HG03135 (cell line): ENCODE measurements at regions not wholly inside any gene's neighbourhood (a gene's known extent, or its start where the extent isn't known, plus 50 kb on each side); places are given as distances from the start of the nearest gene placed in this dataset.

ENCODE experiments used
- ATAC-seq: cut with Tn5 transposase; IDR thresholded peaks from one replicate; pipeline ENCODE4 v1.9.1; 2021; ENCODE audit warnings: mild to moderate bottlenecking, moderate library complexity; ENCODE audit not compliant: unreplicated experiment

DNA sequence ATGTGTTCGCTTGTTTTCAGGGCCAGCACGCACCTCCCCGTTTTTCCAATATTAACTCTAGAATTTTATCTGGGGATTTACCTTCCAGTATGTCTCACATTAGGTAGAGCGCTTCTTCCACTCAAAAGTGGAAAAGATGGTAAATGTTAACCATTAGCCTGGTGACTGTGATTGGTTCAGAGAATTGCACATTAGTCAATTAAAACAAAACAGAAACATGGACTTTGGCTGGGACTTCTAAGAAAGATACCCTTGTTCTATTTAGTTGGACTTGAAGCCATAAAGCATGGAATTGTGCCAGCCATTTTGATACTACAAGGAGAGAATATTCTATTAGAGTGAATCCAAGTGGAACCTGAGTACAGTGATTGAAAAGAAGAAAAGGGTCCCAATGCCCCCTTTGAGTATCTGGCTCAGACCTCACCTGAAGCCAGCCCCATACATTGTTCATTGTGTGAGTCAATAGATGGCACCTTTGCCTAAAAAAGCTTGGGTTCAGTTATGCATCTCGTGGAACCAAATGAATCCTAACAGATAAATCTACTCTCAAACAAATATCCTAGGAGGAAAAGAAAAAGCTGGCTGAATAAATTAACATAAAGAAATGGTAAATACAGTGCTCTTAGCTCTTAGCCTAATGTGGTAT is 354.3 kb downstream of the IRS1 start:
- ATAC-seq, result no peak

GRCh38 chr2:226443112-226443511 is 356.5 kb downstream of the IRS1 start:
- ATAC-seq, result no peak

DNA sequence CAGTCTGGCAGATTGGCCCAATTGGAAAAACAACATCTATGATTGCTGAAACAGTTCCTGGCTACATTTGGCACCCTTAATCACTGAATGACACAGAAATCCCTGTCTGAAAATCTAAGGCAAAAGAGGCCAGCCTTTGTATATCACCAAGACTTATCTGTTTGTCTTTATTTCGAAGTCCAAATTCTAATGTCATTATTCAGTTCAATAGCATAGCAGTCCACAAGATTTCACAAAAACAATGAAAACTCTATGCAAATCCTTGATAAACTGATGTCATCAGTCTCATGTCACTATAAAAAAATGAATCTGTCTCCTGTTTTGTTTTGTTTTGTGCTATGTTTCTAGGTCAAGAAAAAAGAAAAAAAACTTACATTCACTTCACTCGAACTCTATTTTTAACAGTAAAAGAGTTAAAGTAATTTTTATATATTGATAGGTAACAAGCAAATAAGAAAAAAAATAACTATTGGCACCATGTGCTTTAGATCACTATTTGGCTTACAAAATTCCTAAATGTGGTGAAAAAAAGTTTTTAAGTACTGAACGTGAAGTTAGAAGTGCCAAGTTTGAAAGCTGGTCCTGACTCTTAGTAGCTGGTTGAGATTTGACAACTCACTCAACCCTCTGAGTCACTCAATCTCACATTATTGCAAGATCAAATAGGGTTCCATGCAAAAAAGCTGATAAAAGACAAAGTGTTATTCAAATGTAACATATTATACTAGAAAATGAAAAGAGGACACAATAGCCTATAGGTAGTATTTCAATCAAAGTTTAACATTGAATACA is 359.3 kb downstream of the IRS1 start:
- no peak for ATAC-seq

GRCh38 chr2:226439337-226439736 is 360.3 kb downstream of the IRS1 start:
- no peak for ATAC-seq

- ATAC-seq, result no peak
These were observed 364.5 kb downstream of the IRS1 start for GRCh38 chr2:226435146-226435545.

DNA sequence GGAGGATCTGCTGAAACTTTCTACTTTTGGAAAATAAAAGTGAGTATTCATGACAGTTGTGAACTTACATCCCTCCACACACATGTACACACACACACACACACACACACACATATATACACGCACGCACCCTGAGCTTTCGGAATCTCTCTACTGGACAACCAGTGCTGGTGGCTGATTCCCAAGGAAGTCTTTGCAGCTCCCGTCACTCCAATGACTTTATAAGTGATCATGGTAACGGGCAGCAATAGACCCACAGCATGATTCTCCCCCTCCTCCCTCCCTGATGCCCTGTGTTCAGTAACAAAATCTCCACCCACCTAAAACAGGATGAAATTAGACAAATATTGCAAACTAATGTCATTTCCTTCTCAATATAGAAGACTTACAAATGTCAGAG is 364.9 kb downstream of the IRS1 start:
- no peak for ATAC-seq

DNA sequence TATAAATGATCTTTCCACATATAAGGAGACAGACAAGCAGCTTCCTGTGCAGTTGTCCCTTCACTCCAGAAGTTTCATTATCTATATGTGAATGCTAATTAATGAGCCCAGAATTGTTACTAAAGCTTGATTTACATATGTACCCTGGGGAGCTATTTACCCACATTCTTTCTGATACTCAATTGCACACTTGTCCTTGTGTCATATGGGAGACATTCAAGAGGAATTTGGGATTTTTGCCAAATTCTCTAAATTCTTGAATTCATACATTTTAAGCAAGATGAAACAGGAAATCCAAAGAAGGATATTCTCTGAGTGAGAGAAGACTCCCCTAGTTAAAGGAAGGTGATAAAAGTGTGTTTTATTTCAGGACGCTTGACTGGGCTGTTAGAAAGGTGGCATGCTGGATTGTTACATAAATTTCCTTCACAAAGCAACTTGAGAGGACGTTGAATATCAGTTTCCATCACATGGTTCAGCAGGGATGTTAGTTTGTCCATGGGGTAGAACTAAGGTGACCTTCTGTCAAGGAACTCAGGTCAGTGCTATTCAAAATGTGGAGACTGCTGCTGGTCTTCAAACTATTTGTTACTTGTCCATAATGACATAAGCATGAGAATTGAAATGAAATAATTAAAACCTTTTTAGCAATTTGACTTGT is 368.2 kb downstream of the IRS1 start:
- ATAC-seq, result no peak

- no peak for ATAC-seq
These were observed 370.1 kb downstream of the IRS1 start for GRCh38 chr2:226429476-226429875.

- no peak for ATAC-seq
These were observed 371.9 kb downstream of the IRS1 start for GRCh38 chr2:226427538-226428307.

DNA sequence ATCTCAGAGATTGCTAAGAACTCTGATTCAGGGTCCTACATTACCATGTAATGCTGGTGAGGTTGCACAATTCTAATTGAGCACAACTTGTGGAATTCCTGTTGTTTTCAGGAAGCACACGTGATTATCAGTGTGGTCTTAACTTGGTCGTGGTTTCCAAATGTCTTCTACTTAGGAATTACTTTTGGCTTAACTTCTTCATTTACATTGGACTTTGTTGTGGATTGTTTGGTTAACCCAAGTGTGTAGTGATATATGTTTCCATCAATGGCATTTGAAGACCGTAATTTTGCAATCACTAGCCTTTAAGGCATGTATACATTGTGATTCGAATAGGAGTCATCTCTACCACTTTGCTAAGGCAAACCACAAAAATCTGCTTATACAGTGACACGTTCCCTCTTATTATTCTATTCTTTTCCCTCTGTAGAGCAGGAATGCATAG is 373.3 kb downstream of the IRS1 start:
- no peak for ATAC-seq

DNA sequence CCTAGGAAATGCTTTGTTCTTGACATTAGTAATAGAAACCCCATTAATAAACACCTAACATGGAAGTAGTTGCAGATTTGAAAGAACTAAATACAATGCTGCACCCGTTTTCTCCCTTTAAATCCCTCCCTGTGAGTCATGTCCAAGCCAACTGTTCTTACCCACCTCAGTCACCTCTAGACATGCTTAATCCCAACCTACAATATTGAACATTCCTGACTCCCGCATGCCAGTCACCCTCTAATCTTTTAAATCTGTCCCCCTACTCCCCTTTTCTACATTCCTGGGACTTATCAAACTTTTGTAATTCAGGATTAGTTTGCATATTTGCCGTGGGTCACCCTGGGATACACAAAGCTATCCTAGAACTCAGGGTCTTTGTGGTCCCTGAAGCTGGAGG is 374.6 kb downstream of the IRS1 start:
- ATAC-seq, result no peak

DNA sequence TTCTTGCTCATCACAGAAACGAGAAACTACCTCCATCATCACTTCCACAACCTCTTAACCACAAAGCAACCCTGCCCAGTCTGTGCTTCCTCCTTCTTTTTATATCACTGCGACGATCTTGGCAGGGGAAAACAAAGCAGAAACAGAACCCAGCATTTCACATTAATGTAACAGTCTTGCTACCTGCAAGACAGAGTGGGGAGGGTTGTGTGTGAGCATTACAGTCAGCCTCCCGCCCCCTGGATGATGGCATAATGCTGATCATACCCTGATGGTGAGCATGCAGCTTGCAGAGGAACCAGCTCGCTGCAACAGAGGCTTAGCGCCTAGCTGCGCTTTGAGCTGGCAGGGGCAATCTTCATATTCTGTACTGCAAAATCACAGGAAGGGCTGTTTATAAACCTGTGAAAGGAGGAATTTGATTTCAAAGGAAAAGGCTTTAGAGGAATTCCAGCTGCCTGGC is 376.1 kb downstream of the IRS1 start:
- ATAC-seq, result peak; percentile 66

DNA sequence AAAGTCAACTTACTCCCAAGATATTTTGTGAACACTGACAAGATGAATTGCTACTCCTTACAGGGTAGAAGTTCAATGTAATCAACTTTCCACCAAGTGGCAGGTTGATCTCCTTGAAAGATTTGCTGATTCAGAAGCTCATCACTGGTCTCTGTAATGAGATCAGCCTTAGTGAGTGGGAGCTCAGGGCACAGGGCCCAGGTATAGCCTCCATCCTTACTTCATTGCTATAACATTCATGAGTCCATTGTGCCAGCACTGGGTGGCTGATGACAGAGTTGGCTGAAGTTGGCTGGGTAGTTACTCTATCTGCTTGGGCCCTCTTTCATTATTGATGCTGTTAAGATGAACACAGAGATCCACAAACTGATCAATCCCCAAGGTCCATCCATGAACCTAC is 379.0 kb downstream of the IRS1 start:
- ATAC-seq, result no peak

- ATAC-seq, result no peak
These were observed 381.1 kb downstream of the IRS1 start for GRCh38 chr2:226418521-226418920.

GRCh38 chr2:226414335-226414734 is 385.3 kb downstream of the IRS1 start:
- no peak for ATAC-seq

DNA sequence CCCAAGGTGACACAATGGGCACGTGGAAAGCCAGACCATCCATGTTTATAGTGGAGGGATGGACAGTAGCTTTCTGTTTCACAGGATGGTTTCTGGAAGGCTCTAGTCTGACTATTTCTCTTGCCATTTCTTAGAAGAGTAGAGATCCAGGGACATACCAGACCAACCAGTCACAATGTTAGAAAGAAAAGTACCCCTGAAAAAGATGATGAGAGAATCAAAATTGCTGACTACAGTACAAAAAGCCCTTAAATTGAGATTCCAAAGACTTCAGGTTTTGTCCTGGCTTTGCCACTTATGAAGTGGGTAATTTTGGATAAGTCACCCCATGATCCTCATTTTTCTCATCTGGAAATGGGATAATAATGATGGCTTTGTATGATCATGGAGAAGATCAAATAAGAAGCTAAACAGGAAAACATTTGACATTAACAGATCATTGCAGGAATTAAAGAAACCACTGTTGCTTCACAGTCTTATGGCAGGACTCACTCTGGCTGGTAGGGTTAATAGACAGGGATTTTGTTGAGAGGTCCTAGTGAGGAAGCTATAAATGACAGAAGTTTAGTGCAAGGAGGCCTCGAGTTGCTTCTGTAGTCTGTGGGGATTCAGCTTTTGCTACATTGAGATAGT is 386.0 kb downstream of the IRS1 start:
- no peak for ATAC-seq

- ATAC-seq, result no peak
These were observed 387.8 kb downstream of the IRS1 start for GRCh38 chr2:226411727-226412360.

GRCh38 chr2:226411205-226411604 is 388.4 kb downstream of the IRS1 start:
- ATAC-seq, result no peak

GRCh38 chr2:226410247-226410835 is 389.3 kb downstream of the IRS1 start:
- no peak for ATAC-seq

DNA sequence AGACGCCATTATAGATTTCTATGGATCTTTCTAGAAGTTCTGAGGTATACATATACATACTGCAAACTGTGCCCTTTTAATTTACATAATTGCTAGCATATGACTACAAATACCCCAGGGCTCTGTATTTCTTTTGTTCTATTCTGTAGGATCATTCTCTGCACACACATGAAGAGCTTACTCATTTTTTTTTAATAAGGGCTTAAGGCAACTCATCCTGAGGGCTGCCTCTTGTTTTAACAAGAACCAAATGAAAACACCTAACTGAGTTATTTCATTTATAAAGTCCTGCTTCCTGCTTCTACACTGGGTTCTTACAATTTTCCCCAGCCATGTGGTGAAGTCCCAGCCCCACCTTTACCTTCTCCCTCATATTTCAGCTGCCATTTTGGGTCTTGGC is 390.5 kb downstream of the IRS1 start:
- ATAC-seq, result no peak
